ENCODE measurements at regions not wholly inside any gene's neighbourhood (a gene's known extent, or its start where the extent isn't known, plus 50 kb on each side); places are given as distances from the start of the nearest gene placed in this dataset.

DNA sequence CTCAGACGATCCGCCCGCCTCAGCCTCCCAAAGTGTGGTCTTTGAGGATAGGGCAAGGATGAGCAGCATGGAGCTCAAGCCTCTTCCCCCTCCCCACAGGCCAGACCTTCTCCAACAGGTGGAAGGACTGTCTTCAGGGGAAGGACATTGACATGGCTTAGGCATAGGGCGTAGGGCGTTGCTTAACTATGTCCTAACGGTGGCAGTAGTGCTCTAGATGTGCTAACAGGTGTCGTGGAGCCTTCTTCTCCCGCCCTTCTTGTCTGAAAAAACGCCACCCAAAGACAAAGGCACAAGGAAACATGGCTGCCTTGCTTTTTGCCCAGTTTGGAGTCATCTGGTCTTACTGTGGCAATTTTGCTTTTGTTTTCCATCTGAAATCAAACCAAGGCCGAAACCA, 219.8 kb downstream of the OR13H1 start:
- no peak overlapping the region for H3K27ac ChIP-seq (ENCODE audit: low read depth, low read length)
- peak overlapping the region in 1 of 3 donors; percentile 63 for H3K4me3 ChIP-seq (ENCODE audit: low read length in 3 of 3)

DNA sequence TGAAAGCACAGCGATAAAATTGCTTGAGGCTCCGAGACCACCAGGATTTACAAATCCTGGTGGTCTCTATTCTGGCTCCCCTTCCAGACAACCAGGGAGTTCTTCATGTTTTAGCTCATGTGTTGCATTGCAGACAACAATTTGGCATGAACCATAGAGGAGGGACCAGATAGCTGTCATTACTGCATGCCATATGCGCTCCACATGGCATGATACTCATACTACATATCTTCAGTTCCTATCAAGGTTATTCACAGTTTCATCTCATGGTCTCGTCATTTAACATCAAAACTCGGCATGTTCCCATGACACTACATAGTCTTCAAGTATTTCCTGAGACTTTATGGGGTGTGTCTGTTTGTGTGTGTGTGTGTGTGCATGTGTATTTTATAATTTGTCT, 220.3 kb downstream of the OR13H1 start:
- Histone ChIP-seq H3K9me3 (ENCODE audit: control insufficient read depth in 3 of 3, low read length in 3 of 3) (no peaks in the 10 kb centered on the region), H3K9ac (ENCODE audit: low read depth in 1 of 3, low read length in 3 of 3) (no peak overlapping the region), H3K36me3 (ENCODE audit: control insufficient read depth in 3 of 3, insufficient read depth in 3 of 3, low read length in 3 of 3) (no peaks in the 10 kb centered on the region), H3K27ac (ENCODE audit: low read depth, low read length) (no peak overlapping the region), H3K27me3 (ENCODE audit: control insufficient read depth in 3 of 3, insufficient read depth in 3 of 3, low read length in 3 of 3) (no peaks in the 10 kb centered on the region), H3K4me1 (ENCODE audit: control insufficient read depth in 3 of 3, insufficient read depth in 3 of 3, low read length in 3 of 3) (peaks cover 0 to 19% (median 0%) of the 10 kb centered on the region in 3 donors), H3K4me3 (ENCODE audit: low read length in 3 of 3) (peak overlapping the region in 1 of 3 donors; percentile 63)

More for the DNA sequence above, 219.8 kb downstream of the OR13H1 start:
- Histone ChIP-seq H3K4me1 (ENCODE audit: control insufficient read depth in 3 of 3, insufficient read depth in 3 of 3, low read length in 3 of 3) (peaks cover 0 to 19% (median 0%) of the 10 kb centered on the region in 3 donors), H3K36me3 (ENCODE audit: control insufficient read depth in 3 of 3, insufficient read depth in 3 of 3, low read length in 3 of 3) (no peaks in the 10 kb centered on the region), H3K9ac (ENCODE audit: low read depth in 1 of 3, low read length in 3 of 3) (peak overlapping the region in 1 of 3 donors; percentile 32), H3K9me3 (ENCODE audit: control insufficient read depth in 3 of 3, low read length in 3 of 3) (no peaks in the 10 kb centered on the region), H3K27me3 (ENCODE audit: control insufficient read depth in 3 of 3, insufficient read depth in 3 of 3, low read length in 3 of 3) (no peaks in the 10 kb centered on the region)

DNA sequence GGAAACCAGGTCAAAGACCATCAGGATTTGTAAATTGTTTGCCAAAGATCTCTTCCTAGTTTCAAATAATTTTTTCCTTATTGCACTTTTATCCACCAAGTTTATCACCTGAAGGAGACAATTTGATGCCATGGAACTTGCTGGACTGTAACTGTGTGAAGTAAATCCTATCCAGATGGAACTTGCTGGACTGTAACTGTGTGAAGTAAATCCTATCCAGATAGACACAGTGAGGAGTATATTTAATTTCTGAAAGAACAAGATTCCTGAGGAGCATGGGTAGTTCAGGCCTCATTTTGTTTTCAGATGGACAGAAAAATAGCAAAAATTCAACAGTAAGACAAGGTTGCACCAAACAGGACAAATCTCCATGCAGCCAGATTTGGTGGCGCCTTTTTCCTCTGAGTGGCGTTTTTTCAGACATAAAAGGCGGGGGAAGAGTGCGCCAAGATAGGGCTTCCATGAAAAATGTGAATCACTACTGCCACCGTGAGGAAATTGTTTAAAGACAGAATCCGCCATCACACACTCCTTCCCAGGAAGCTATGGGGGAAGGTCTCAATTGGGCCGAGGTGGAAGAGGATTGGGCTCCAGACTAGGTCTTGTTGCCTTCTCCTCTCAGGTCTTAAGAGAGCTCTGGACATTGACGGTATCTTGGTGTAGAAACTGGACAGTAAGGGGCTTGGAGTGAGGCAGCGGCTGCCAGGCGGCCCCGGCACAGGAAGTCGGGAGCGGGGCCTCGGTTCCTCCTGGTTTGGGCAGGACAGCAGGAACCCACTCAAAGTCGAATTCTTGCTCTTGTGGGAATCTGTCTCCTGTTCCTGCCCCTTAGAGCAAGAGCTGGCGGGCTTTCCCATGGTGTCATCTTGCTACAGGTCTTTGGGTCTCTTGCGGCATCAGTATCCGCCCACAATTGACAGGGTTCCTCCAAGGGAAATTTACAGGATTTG, 234.7 kb downstream of the OR13H1 start:
- Histone ChIP-seq H3K4me1 (ENCODE audit: control insufficient read depth in 3 of 3, insufficient read depth in 3 of 3, low read length in 3 of 3) (peaks cover 0 to 21% (median 0%) of the 10 kb centered on the region in 3 donors), H3K4me3 (ENCODE audit: low read length in 3 of 3) (peak overlapping the region in 1 of 3 donors; percentile 83), H3K36me3 (ENCODE audit: control insufficient read depth in 3 of 3, insufficient read depth in 3 of 3, low read length in 3 of 3) (no peaks in the 10 kb centered on the region), H3K27me3 (ENCODE audit: control insufficient read depth in 3 of 3, insufficient read depth in 3 of 3, low read length in 3 of 3) (no peaks in the 10 kb centered on the region), H3K9ac (ENCODE audit: low read depth in 1 of 3, low read length in 3 of 3) (peak overlapping the region in 1 of 3 donors; percentile 71), H3K9me3 (ENCODE audit: control insufficient read depth in 3 of 3, low read length in 3 of 3) (no peaks in the 10 kb centered on the region), H3K27ac (ENCODE audit: low read depth, low read length) (peak overlapping the region; percentile 71)

DNA sequence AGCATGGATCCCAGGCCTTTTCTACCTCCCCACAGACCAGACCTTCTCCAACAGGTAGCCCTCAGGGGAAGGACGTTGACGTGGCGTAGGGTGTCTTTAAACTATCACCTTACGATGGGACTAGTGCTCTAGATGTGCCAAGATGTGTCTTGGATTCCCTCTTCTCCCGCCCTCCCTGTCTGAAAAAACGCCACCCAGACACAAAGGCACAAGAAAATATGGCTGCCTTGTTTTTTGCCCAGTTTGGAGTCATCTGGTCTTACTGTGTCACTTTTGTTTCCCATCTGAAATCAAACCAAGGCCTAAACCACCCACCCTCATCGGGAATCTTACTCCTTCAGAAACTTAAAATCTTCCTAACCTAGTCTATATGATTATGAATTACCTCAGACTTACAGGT, 235.4 kb downstream of the OR13H1 start:
- Histone ChIP-seq H3K27ac (ENCODE audit: low read depth, low read length) (peak overlapping the region; percentile 71), H3K4me1 (ENCODE audit: control insufficient read depth in 3 of 3, insufficient read depth in 3 of 3, low read length in 3 of 3) (peaks cover 0 to 23% (median 0%) of the 10 kb centered on the region in 3 donors), H3K27me3 (ENCODE audit: control insufficient read depth in 3 of 3, insufficient read depth in 3 of 3, low read length in 3 of 3) (no peaks in the 10 kb centered on the region), H3K9ac (ENCODE audit: low read depth in 1 of 3, low read length in 3 of 3) (peak overlapping the region in 1 of 3 donors; percentile 71), H3K4me3 (ENCODE audit: low read length in 3 of 3) (peak overlapping the region in 1 of 3 donors; percentile 83), H3K9me3 (ENCODE audit: control insufficient read depth in 3 of 3, low read length in 3 of 3) (no peaks in the 10 kb centered on the region), H3K36me3 (ENCODE audit: control insufficient read depth in 3 of 3, insufficient read depth in 3 of 3, low read length in 3 of 3) (no peaks in the 10 kb centered on the region)

DNA sequence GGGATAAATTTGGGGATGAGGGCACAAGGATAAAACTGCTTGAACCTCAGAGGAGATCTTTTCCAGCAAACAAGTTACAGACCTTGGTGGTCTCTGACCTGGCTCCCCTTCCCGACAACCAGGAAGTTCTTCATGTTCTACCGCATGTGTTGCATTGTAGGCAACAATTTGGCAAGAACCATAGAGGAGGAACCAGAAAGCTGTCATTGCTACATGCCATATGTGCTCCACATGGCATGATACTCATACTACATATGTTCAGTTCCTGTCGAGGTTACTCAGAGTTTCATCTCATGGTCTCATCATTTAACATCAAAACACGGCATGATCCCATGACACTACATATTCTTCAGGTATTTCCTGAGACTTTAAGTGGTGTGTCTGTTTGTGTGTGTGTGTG, 235.9 kb downstream of the OR13H1 start:
- H3K36me3 ChIP-seq (ENCODE audit: control insufficient read depth in 3 of 3, insufficient read depth in 3 of 3, low read length in 3 of 3), result no peaks in the 10 kb centered on the region
- H3K9me3 ChIP-seq (ENCODE audit: control insufficient read depth in 3 of 3, low read length in 3 of 3), result no peaks in the 10 kb centered on the region
- no peak overlapping the region for H3K4me3 ChIP-seq (ENCODE audit: low read length in 3 of 3)
- H3K9ac ChIP-seq (ENCODE audit: low read depth in 1 of 3, low read length in 3 of 3), result no peak overlapping the region
- no peaks in the 10 kb centered on the region for H3K27me3 ChIP-seq (ENCODE audit: control insufficient read depth in 3 of 3, insufficient read depth in 3 of 3, low read length in 3 of 3)
- no peak overlapping the region for H3K27ac ChIP-seq (ENCODE audit: low read depth, low read length)
- H3K4me1 ChIP-seq (ENCODE audit: control insufficient read depth in 3 of 3, insufficient read depth in 3 of 3, low read length in 3 of 3), result peaks cover 0 to 23% (median 0%) of the 10 kb centered on the region in 3 donors

DNA sequence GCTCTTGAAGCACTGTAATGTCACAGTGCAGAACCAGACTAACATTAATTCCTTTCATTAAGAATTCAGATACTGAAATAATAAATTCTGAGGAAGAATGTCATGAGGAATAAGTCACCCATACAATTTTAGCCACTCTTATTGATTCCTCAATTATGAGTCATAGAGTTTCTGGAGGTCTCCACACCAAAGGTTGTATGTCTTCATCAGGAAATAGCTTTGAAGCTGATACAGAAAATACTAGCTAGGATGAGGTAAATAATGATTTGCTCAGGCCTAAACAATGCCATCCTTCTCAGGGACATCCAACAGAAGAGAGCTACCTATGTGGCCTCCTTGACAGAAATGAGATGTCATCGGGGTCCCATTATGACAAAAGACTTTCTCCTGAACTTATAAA, 238.8 kb downstream of the OR13H1 start:
- Histone ChIP-seq H3K4me3 (ENCODE audit: low read length in 3 of 3) (no peak overlapping the region), H3K27ac (ENCODE audit: low read depth, low read length) (no peak overlapping the region), H3K27me3 (ENCODE audit: control insufficient read depth in 3 of 3, insufficient read depth in 3 of 3, low read length in 3 of 3) (no peaks in the 10 kb centered on the region), H3K9ac (ENCODE audit: low read depth in 1 of 3, low read length in 3 of 3) (no peak overlapping the region), H3K36me3 (ENCODE audit: control insufficient read depth in 3 of 3, insufficient read depth in 3 of 3, low read length in 3 of 3) (no peaks in the 10 kb centered on the region), H3K4me1 (ENCODE audit: control insufficient read depth in 3 of 3, insufficient read depth in 3 of 3, low read length in 3 of 3) (peaks cover 0 to 23% (median 0%) of the 10 kb centered on the region in 3 donors), H3K9me3 (ENCODE audit: control insufficient read depth in 3 of 3, low read length in 3 of 3) (no peaks in the 10 kb centered on the region)

DNA sequence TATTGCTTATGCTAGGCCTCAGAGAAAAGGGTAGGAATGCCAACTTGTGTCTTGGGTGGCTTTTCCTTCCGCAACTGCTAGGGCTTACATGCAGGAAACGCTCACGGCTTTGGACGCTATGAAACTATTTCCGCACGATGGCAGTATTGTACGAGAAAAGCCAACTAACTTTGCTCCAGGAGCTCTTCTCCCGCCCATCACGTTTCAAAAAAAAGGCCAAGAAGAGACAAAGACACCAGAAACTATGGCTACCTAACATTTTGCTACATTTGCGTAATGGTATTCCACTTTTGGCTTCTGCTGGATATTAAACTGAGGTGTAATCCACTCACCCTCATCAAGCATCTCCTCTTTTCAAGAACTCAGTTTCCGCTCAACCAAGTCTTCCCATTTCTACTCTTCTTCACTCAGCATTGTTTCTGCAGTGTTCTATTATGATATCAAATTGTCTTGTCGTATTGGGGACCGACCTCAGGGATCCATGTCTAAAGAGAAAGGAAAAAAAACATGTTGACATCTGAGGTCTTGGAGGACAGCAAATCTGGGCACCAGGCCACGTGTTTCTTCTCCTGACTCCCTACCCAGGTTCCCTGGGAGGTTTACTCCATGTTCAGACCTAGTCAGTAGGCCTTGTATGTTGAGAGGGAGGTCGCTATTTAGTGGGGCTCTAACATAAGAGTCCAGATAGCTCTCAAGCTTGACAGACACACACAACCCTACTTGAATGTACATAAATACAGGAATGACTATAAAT, 239.4 kb upstream of the STK26 start:
- H3K4me1 ChIP-seq (ENCODE audit: control insufficient read depth in 3 of 3, insufficient read depth in 3 of 3, low read length in 3 of 3), result peaks cover 0 to 16% (median 0%) of the 10 kb centered on the region in 3 donors
- peak overlapping the region in 1 of 3 donors; percentile 57 for H3K4me3 ChIP-seq (ENCODE audit: low read length in 3 of 3)
- H3K27me3 ChIP-seq (ENCODE audit: control insufficient read depth in 3 of 3, insufficient read depth in 3 of 3, low read length in 3 of 3), result no peaks in the 10 kb centered on the region
- H3K36me3 ChIP-seq (ENCODE audit: control insufficient read depth in 3 of 3, insufficient read depth in 3 of 3, low read length in 3 of 3), result no peaks in the 10 kb centered on the region
- H3K9ac ChIP-seq (ENCODE audit: low read depth in 1 of 3, low read length in 3 of 3), result no peak overlapping the region
- no peaks in the 10 kb centered on the region for H3K9me3 ChIP-seq (ENCODE audit: control insufficient read depth in 3 of 3, low read length in 3 of 3)
- H3K27ac ChIP-seq (ENCODE audit: low read depth, low read length), result peak overlapping the region; percentile 23

DNA sequence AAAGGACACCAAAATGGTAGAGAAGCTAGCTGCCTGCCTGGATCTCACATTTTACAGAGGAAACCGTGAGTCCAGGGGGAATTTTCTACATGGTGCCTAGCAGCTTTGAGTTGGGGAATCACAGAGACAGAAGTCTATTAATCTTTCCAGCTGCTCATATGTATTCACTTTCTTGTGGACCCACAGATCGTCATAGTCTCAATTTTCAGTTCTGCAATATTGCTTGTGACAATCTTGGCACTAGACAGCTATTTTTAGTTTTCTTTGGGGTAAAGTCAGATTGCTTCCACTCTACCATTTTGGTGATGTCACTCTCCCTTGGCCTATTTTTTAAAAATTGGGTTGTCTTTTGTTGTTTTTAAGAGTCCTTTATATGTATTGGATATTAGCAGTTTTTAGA, 233.4 kb upstream of the STK26 start:
- Histone ChIP-seq H3K9ac (ENCODE audit: low read depth in 1 of 3, low read length in 3 of 3) (no peak overlapping the region), H3K27me3 (ENCODE audit: control insufficient read depth in 3 of 3, insufficient read depth in 3 of 3, low read length in 3 of 3) (no peaks in the 10 kb centered on the region), H3K36me3 (ENCODE audit: control insufficient read depth in 3 of 3, insufficient read depth in 3 of 3, low read length in 3 of 3) (no peaks in the 10 kb centered on the region), H3K4me3 (ENCODE audit: low read length in 3 of 3) (no peak overlapping the region), H3K4me1 (ENCODE audit: control insufficient read depth in 3 of 3, insufficient read depth in 3 of 3, low read length in 3 of 3) (peaks cover 0 to 11% (median 0%) of the 10 kb centered on the region in 3 donors), H3K27ac (ENCODE audit: low read depth, low read length) (no peak overlapping the region), H3K9me3 (ENCODE audit: control insufficient read depth in 3 of 3, low read length in 3 of 3) (no peaks in the 10 kb centered on the region)

DNA sequence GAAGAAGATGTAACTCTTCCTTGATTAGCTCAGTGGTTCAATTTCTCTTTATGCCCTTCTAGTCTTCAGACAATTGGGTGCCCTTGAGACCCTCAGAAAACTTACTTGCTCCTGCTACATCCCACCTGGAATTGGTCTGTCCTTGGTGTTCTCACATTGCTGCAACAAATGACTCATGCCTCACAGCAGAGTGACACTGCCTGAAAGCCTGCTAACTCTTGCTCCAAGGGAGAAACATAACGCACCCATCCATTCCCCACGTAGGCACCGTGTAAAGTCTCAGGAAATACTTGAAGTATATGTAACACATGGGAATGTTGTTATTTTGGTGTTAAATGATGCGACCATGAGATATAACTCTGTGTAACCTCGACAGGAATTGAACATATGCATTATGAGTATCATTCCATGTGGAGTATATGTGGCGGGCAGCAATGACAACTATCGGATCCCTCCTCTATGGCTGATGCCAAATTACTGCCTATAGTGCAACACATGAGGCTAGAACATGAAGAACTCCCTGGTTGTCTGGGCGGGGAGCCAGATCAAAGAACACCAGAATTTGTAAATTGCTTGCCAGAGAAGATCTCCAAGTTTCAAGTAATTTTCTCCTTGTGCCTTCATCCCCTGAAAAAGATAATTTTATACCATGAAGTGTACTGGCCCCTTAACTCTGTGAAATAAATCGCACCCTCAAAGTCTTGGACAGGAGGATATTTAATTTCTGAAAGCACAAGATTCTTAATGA, 231.3 kb upstream of the STK26 start:
- Histone ChIP-seq H3K4me3 (ENCODE audit: low read length in 3 of 3) (peak overlapping the region in 1 of 3 donors; percentile 76), H3K27ac (ENCODE audit: low read depth, low read length) (no peak overlapping the region), H3K9ac (ENCODE audit: low read depth in 1 of 3, low read length in 3 of 3) (peak overlapping the region in 1 of 3 donors; percentile 25), H3K4me1 (ENCODE audit: control insufficient read depth in 3 of 3, insufficient read depth in 3 of 3, low read length in 3 of 3) (peaks cover 0 to 11% (median 0%) of the 10 kb centered on the region in 3 donors), H3K9me3 (ENCODE audit: control insufficient read depth in 3 of 3, low read length in 3 of 3) (no peaks in the 10 kb centered on the region), H3K27me3 (ENCODE audit: control insufficient read depth in 3 of 3, insufficient read depth in 3 of 3, low read length in 3 of 3) (no peaks in the 10 kb centered on the region), H3K36me3 (ENCODE audit: control insufficient read depth in 3 of 3, insufficient read depth in 3 of 3, low read length in 3 of 3) (no peaks in the 10 kb centered on the region)
